ENCODE measurements at regions not wholly inside any gene's neighbourhood (a gene's known extent, or its start where the extent isn't known, plus 50 kb on each side); places are given as distances from the start of the nearest gene placed in this dataset.

DNA sequence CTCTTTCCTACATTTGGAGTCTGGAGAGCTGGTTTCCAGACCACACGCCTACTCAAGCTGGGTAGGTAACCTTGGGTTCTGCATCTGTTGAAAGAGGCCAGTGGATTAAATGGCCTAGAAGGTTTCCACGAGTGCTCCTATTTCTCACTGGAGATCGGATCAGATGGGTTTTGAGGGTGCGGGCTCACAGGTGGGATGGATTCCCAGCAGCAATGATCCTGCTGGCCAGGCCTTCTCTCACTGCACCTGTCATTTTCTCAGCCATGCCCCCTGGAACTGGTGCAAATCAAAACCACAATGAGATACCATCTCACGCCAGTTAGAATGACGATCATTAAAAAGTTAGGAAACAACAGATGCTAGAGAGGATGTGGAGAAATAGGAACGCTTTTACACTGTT lies 747.5 kb upstream of the RAB6C start:
- no peaks in the 10 kb centered on the region; a peak in 1 of 5 replicates for H3K27me3 ChIP-seq (ENCODE audit: control insufficient read depth in 2 of 2, insufficient read depth in 2 of 2, low read length in 2 of 2)
- intact Hi-C loops (cut with micrococcal nuclease): no loop called here
- CTCF ChIA-PET (ENCODE audit: low intra/inter-chr PET ratio): no interaction called here
- no peak overlapping the region for H2AFZ ChIP-seq (ENCODE audit: low read depth, low read length)
- no peak overlapping the region for H3K4me2 ChIP-seq (ENCODE audit: insufficient read depth, low read length)
- no peaks in the 10 kb centered on the region for H3K9me1 ChIP-seq (ENCODE audit: control insufficient read depth, insufficient read depth, low read length)
- DNase-seq (ENCODE audit: extremely low read depth in 1 of 4, low spot score in 3 of 4) (no peak), FAIRE-seq (no peak), ATAC-seq (no peak)
- BruUV-seq (replicated peaks): no TSS peak
- no peaks in the 10 kb centered on the region for H3K36me3 ChIP-seq (ENCODE audit: control insufficient read depth, insufficient read depth, low read length)
- in situ Hi-C loops (cut with MboI): no loop called here
- no peak overlapping the region for H3K4me3 ChIP-seq
- H4K20me1 ChIP-seq (replicated peaks; ENCODE audit: control insufficient read depth, insufficient read depth, low read length): no peaks in the 10 kb centered on the region
- TF ChIP-seq NFE2L1 (tag; IDR thresholded peaks at IDR 0.05; ENCODE audit: borderline replicate concordance, low read depth) (no peak), SOX6 (IDR thresholded peaks at IDR 0.05) (no peak), ZZZ3 (IDR thresholded peaks at IDR 0.05) (no peak), ZFP36 (IDR thresholded peaks at IDR 0.05; ENCODE audit: low read depth, low read length, partially characterized antibody) (no peak), BDP1 (IDR thresholded peaks at IDR 0.05; ENCODE audit: insufficient read depth, insufficient read length) (no peak), HMG20B (CRISPR knock-in tag; IDR thresholded peaks at IDR 0.05) (no peak), POLR3G (IDR thresholded peaks at IDR 0.05; ENCODE audit: extremely low read depth, insufficient read length, insufficient replicate concordance) (no peak), EHMT2 (IDR thresholded peaks at IDR 0.05) (no peak), SLC30A9 (CRISPR knock-in tag; IDR thresholded peaks at IDR 0.05) (no peak), FUS (optimal IDR thresholded peaks at IDR 0.05; ENCODE audit: low read depth, low read length) (no peak), TAF7 (tag; IDR thresholded peaks at IDR 0.05) (no peak), ZNF655 (CRISPR knock-in tag; IDR thresholded peaks at IDR 0.05) (no peak), MCM2 (IDR thresholded peaks at IDR 0.05; ENCODE audit: low read depth) (no peak), TFE3 (CRISPR knock-in tag; IDR thresholded peaks at IDR 0.05) (no peak)
- TF ChIP-seq, protein P1, sequence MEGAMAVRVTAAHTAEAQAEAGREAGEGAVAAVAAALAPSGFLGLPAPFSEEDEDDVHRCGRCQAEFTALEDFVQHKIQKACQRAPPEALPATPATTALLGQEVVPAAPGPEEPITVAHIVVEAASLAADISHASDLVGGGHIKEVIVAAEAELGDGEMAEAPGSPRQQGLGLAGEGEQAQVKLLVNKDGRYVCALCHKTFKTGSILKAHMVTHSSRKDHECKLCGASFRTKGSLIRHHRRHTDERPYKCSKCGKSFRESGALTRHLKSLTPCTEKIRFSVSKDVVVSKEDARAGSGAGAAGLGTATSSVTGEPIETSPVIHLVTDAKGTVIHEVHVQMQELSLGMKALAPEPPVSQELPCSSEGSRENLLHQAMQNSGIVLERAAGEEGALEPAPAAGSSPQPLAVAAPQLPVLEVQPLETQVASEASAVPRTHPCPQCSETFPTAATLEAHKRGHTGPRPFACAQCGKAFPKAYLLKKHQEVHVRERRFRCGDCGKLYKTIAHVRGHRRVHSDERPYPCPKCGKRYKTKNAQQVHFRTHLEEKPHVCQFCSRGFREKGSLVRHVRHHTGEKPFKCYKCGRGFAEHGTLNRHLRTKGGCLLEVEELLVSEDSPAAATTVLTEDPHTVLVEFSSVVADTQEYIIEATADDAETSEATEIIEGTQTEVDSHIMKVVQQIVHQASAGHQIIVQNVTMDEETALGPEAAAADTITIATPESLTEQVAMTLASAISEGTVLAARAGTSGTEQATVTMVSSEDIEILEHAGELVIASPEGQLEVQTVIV (CRISPR knock-in tag; IDR thresholded peaks at IDR 0.05; ENCODE audit: borderline replicate concordance): no peak
- no peaks in the 10 kb centered on the region for H3K79me2 ChIP-seq (ENCODE audit: control insufficient read depth, insufficient read depth, low read length)
- POLR2A ChIA-PET: no interaction called here
- WGBS (ENCODE audit: insufficient coverage, low coverage, missing lambda C conversion rate): 0% methylated on average over 7 of the region's 7 CpGs
- no peak overlapping the region for H3K27ac ChIP-seq (ENCODE audit: extremely low read depth, low read depth, low read length)
- no peaks in the 10 kb centered on the region for H3K4me1 ChIP-seq (replicated peaks in 1 of 2; ENCODE audit: control insufficient read depth in 2 of 2, insufficient read depth in 2 of 2, low read length in 2 of 2)
- H3K9me3 ChIP-seq (replicated peaks; ENCODE audit: control insufficient read depth, insufficient read depth, low read depth, low read length): no peaks in the 10 kb centered on the region
- H3K9ac ChIP-seq (ENCODE audit: insufficient read depth in 1 of 2, low read depth in 2 of 2, low read length in 2 of 2): no peak overlapping the region
